HL-60 (cell line): ENCODE measurements at regions not wholly inside any gene's neighbourhood (a gene's known extent, or its start where the extent isn't known, plus 50 kb on each side); places are given as distances from the start of the nearest gene placed in this dataset.
A peak's percentile ranks its signal among the peaks of the same experiment; 100 is the strongest.

ENCODE experiments used
- DNase-seq, 2 experiments: peaks; one replicate each; pipeline ENCODE4 v3.0.0-alpha.2; 2010 to 2020; ENCODE audit warnings: low read depth in 1 of 2, low spot score in 1 of 2
- H3K27ac ChIP-seq: fragments of 250-450 bp; sonication (Bioruptor Pico); replicated peaks from 2 replicates; pipeline ENCODE4 v1.5.1; 2020; ENCODE audit warnings: mild to moderate bottlenecking, moderate library complexity
- H3K27me3 ChIP-seq: fragments of 250-450 bp; sonication (Bioruptor Pico); 2 replicates; pipeline ENCODE4 v1.5.1; 2021; ENCODE audit warnings: mild to moderate bottlenecking, moderate library complexity; ENCODE audit not compliant: insufficient read depth, poor library complexity, severe bottlenecking
- H3K4me3 ChIP-seq: replicated peaks from 2 replicates; pipeline ENCODE4 v1.5.1; 2011; ENCODE audit warnings: mild to moderate bottlenecking, control low read depth, low read length; ENCODE audit not compliant: insufficient read depth
- GABPA ChIP-seq: IDR thresholded peaks from 2 replicates; pipeline ENCODE4 v1.6.1; 2012; ENCODE audit warnings: low read depth
- POLR2AphosphoS5 ChIP-seq: IDR thresholded peaks from 2 replicates; pipeline ENCODE4 v1.6.1; 2012; ENCODE audit warnings: low read depth
- REST ChIP-seq: IDR thresholded peaks from 2 replicates; pipeline ENCODE4 v1.6.1; 2012; ENCODE audit warnings: low read depth; ENCODE audit not compliant: insufficient replicate concordance
- SPI1 ChIP-seq: IDR thresholded peaks from 2 replicates; pipeline ENCODE4 v1.6.1; 2012; ENCODE audit warnings: low read depth, mild to moderate bottlenecking, borderline replicate concordance
- TF ChIP-seq, protein P1 (sequence below): IDR thresholded peaks from one replicate; pipeline ENCODE4 v1.5.1; 2011; ENCODE audit warnings: low read length, control low read depth, inconsistent platforms; ENCODE audit not compliant: insufficient read depth

DNA sequence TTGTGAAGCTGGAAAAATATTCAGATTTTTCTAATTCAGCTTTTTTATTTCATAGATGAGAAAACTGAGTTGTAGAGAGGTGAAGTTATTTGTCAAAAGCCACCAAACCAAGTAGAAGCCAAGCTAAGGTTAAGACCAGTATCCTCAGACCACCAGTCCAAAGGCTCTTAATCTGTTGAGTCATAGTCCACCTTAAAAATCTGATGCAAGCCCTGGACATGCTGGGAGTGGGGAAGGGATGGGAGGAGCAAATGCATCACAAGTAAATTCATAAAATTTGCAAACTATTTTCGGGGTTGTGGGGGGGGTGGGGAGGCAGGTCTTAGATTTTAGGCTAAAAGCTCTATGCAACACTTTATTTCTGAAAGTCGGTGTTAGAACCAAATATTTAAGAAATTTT, 307.7 kb upstream of the SEMA6D start:
- peaks cover 2% of the 10 kb centered on the region for H3K27me3 ChIP-seq

DNA sequence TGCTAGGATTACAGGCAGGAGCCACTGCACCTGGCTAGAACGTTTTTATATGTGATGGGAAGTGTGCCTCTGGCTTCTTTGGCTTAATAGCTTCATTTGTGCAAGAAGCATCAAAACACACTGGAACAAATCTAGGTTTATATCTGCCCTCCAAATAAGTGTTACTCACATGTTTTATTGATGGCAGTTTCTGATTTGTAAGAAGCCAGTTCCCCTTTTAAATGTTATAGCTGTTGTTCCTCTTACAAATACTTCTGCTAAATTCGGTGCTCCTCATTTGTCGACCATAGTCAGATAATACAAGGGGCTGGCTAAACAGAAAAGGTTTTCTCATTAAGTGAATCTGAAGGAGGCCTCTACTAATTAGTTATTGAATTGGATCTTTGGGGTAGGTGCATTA, 307.1 kb upstream of the SEMA6D start:
- TF ChIP-seq POLR2AphosphoS5 (no peak), SPI1 (peak; percentile 93)
- Histone ChIP-seq H3K27me3 (peaks cover 2% of the 10 kb centered on the region), H3K4me3 (no peak overlapping the region), H3K27ac (no peak overlapping the region)
- DNase-seq, result peak in 1 of 2 experiments; percentile 6

More for the DNA sequence above, 307.7 kb upstream of the SEMA6D start:
- no peak for DNase-seq
- no peak overlapping the region for H3K27ac ChIP-seq
- H3K4me3 ChIP-seq, result no peak overlapping the region
- TF ChIP-seq REST (no peak), SPI1 (no peak), GABPA (no peak), POLR2AphosphoS5 (no peak)
- TF ChIP-seq, protein P1, sequence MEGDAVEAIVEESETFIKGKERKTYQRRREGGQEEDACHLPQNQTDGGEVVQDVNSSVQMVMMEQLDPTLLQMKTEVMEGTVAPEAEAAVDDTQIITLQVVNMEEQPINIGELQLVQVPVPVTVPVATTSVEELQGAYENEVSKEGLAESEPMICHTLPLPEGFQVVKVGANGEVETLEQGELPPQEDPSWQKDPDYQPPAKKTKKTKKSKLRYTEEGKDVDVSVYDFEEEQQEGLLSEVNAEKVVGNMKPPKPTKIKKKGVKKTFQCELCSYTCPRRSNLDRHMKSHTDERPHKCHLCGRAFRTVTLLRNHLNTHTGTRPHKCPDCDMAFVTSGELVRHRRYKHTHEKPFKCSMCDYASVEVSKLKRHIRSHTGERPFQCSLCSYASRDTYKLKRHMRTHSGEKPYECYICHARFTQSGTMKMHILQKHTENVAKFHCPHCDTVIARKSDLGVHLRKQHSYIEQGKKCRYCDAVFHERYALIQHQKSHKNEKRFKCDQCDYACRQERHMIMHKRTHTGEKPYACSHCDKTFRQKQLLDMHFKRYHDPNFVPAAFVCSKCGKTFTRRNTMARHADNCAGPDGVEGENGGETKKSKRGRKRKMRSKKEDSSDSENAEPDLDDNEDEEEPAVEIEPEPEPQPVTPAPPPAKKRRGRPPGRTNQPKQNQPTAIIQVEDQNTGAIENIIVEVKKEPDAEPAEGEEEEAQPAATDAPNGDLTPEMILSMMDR, result no peak

DNA sequence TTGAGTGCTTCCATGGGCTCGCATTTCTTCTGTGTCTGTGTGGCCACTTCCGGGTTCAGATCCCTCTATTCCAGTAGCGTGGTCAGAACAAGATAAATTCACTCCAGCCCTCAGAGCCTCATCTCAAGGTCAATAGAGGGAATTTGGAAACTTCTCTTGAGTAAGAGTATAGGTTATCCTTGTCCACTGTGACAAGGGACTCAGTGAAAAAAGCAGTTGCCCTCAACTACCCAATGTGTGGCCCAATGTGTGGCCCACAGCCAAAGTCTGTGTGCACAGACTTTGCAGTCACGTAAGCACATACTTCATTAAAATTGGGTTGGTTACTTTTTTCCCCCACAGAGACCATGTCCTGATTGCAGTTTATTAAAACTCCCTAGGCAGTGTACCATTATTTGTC, 305.6 kb upstream of the SEMA6D start:
- Histone ChIP-seq H3K4me3 (no peak overlapping the region), H3K27ac (no peak overlapping the region), H3K27me3 (peaks cover 2% of the 10 kb centered on the region)
- TF ChIP-seq POLR2AphosphoS5 (no peak), GABPA (no peak), REST (no peak), SPI1 (no peak)
- TF ChIP-seq, protein P1, result no peak
- no peak for DNase-seq

DNA sequence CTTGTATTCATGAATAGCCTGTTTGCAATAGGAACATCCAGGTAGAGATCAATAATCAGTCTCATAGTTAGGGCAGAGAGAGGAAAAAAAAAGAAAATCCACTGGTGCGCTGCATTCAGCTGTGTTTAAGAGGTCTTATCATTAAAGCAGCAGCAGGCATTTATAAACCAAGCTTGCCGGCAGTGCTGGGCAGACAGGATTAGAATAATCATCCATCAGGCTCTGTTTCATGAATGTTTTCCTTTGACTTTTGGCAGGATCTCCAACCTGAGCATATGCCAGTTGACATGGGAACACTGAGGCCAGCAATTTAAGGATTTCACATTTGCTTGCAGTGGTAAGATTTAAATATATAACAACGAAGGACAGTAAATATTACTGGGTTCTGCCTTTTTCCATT, 305.2 kb upstream of the SEMA6D start:
- H3K27me3 ChIP-seq, result peaks cover 2% of the 10 kb centered on the region
- no peak for DNase-seq
- H3K4me3 ChIP-seq, result no peak overlapping the region
- TF ChIP-seq GABPA (no peak), POLR2AphosphoS5 (no peak), SPI1 (no peak), REST (no peak)
- TF ChIP-seq, protein P1, result no peak
- no peak overlapping the region for H3K27ac ChIP-seq
